ENCODE measurements at regions not wholly inside any gene's neighbourhood (a gene's known extent, or its start where the extent isn't known, plus 50 kb on each side); places are given as distances from the start of the nearest gene placed in this dataset.
"Not testable (repeated sequence)": the region's sequence is repeated elsewhere in the genome, so short reads cannot be mapped to it uniquely, and the experiment has no call there.

- Mint-ChIP-seq H3K36me3 (ENCODE audit: low read depth, unreplicated experiment) (no peaks in the 10 kb centered on the region), H3K4me1 (ENCODE audit: unreplicated experiment) (no peaks in the 10 kb centered on the region), H3K4me3 (ENCODE audit: unreplicated experiment) (no peak overlapping the region), H3K27ac (ENCODE audit: unreplicated experiment) (no peak overlapping the region), H3K9me3 (ENCODE audit: unreplicated experiment) (peaks cover 11% of the 10 kb centered on the region), H3K27me3 (ENCODE audit: unreplicated experiment) (no peaks in the 10 kb centered on the region)
- TF ChIP-seq CTCF (IDR thresholded peaks at IDR 0.05; ENCODE audit: unreplicated experiment) = no peak
- DNase-seq (ENCODE audit: low spot score) = no peak
Measured at GRCh38 chr11:37248145-37248544, 650.1 kb upstream of the RAG2 start.

- H3K36me3 Mint-ChIP-seq (ENCODE audit: low read depth, unreplicated experiment); H3K4me1 Mint-ChIP-seq (ENCODE audit: unreplicated experiment); DNase-seq (ENCODE audit: low spot score); H3K27me3 Mint-ChIP-seq (ENCODE audit: unreplicated experiment); H3K27ac Mint-ChIP-seq (ENCODE audit: unreplicated experiment); H3K4me3 Mint-ChIP-seq (ENCODE audit: unreplicated experiment): not testable (repeated sequence)
- peaks cover 11% of the 10 kb centered on the region for H3K9me3 Mint-ChIP-seq (ENCODE audit: unreplicated experiment)
Measured at GRCh38 chr11:37246092-37246491, 648.1 kb upstream of the RAG2 start.

GRCh38 chr11:37230865-37231264 lies 632.8 kb upstream of the RAG2 start:
- DNase-seq (ENCODE audit: low spot score) = no peak
- Mint-ChIP-seq H3K27me3 (ENCODE audit: unreplicated experiment) (no peaks in the 10 kb centered on the region), H3K27ac (ENCODE audit: unreplicated experiment) (no peak overlapping the region), H3K4me1 (ENCODE audit: unreplicated experiment) (no peaks in the 10 kb centered on the region), H3K36me3 (ENCODE audit: low read depth, unreplicated experiment) (no peaks in the 10 kb centered on the region), H3K4me3 (ENCODE audit: unreplicated experiment) (no peak overlapping the region), H3K9me3 (ENCODE audit: unreplicated experiment) (peaks cover 13% of the 10 kb centered on the region)
- no peak for TF ChIP-seq CTCF (IDR thresholded peaks at IDR 0.05; ENCODE audit: unreplicated experiment)

GRCh38 chr11:37223962-37224361 lies 625.9 kb upstream of the RAG2 start:
- no peak overlapping the region for H3K4me3 Mint-ChIP-seq (ENCODE audit: unreplicated experiment)
- peaks cover 1% of the 10 kb centered on the region for H3K27me3 Mint-ChIP-seq (ENCODE audit: unreplicated experiment)
- no peak for TF ChIP-seq CTCF (IDR thresholded peaks at IDR 0.05; ENCODE audit: unreplicated experiment)
- peaks cover 22% of the 10 kb centered on the region for H3K9me3 Mint-ChIP-seq (ENCODE audit: unreplicated experiment)
- DNase-seq (ENCODE audit: low spot score) = no peak
- no peaks in the 10 kb centered on the region for H3K4me1 Mint-ChIP-seq (ENCODE audit: unreplicated experiment)
- H3K36me3 Mint-ChIP-seq (ENCODE audit: low read depth, unreplicated experiment) = peaks cover 3% of the 10 kb centered on the region
- no peak overlapping the region for H3K27ac Mint-ChIP-seq (ENCODE audit: unreplicated experiment)

- no peaks in the 10 kb centered on the region for H3K4me1 Mint-ChIP-seq (ENCODE audit: unreplicated experiment)
- DNase-seq (ENCODE audit: low spot score) = no peak
- no peak for TF ChIP-seq CTCF (IDR thresholded peaks at IDR 0.05; ENCODE audit: unreplicated experiment)
- no peak overlapping the region for H3K27ac Mint-ChIP-seq (ENCODE audit: unreplicated experiment)
- peaks cover 4% of the 10 kb centered on the region for H3K27me3 Mint-ChIP-seq (ENCODE audit: unreplicated experiment)
- no peaks in the 10 kb centered on the region for H3K36me3 Mint-ChIP-seq (ENCODE audit: low read depth, unreplicated experiment)
- no peak overlapping the region for H3K4me3 Mint-ChIP-seq (ENCODE audit: unreplicated experiment)
- peaks cover 11% of the 10 kb centered on the region for H3K9me3 Mint-ChIP-seq (ENCODE audit: unreplicated experiment)
Measured at GRCh38 chr11:37203006-37203405, 605.0 kb upstream of the RAG2 start.

GRCh38 chr11:37199082-37199481 lies 601.0 kb upstream of the RAG2 start:
- no peak for TF ChIP-seq CTCF (IDR thresholded peaks at IDR 0.05; ENCODE audit: unreplicated experiment)
- H3K27me3 Mint-ChIP-seq (ENCODE audit: unreplicated experiment) = peaks cover 1% of the 10 kb centered on the region
- no peaks in the 10 kb centered on the region for H3K36me3 Mint-ChIP-seq (ENCODE audit: low read depth, unreplicated experiment)
- H3K4me1 Mint-ChIP-seq (ENCODE audit: unreplicated experiment) = no peaks in the 10 kb centered on the region
- H3K9me3 Mint-ChIP-seq (ENCODE audit: unreplicated experiment) = peaks cover 4% of the 10 kb centered on the region
- no peak overlapping the region for H3K27ac Mint-ChIP-seq (ENCODE audit: unreplicated experiment)
- no peak overlapping the region for H3K4me3 Mint-ChIP-seq (ENCODE audit: unreplicated experiment)
- DNase-seq (ENCODE audit: low spot score) = no peak
